Activated T-helper 17 cell treated with anti-CD3 and anti-CD28 coated beads, Interleukin-2, amount 50 U/mL, for 72 hours (primary cell): ENCODE measurements at regions not wholly inside any gene's neighbourhood (a gene's known extent, or its start where the extent isn't known, plus 50 kb on each side); places are given as distances from the start of the nearest gene placed in this dataset.

Experiments
- ATAC-seq: fragments of 150-1000 bp; cut with Tn5 transposase; replicated peaks from 2 replicates; pipeline ENCODE4 v1.10.0; 2021; ENCODE audit warnings: mild to moderate bottlenecking, moderate library complexity
- H3K27ac Mint-ChIP-seq: one replicate; pipeline ENCODE4 v1.8.0; 2022; ENCODE audit warnings: mixed read lengths
- H3K27me3 Mint-ChIP-seq: one replicate; pipeline ENCODE4 v1.8.0; 2022; ENCODE audit warnings: mixed read lengths
- H3K36me3 Mint-ChIP-seq: one replicate; pipeline ENCODE4 v1.8.0; 2022; ENCODE audit warnings: low read depth, mild to moderate bottlenecking, mixed read lengths
- H3K4me1 Mint-ChIP-seq: one replicate; pipeline ENCODE4 v1.8.0; 2022; ENCODE audit warnings: mixed read lengths
- H3K4me3 Mint-ChIP-seq: one replicate; pipeline ENCODE4 v1.8.0; 2022; ENCODE audit warnings: mild to moderate bottlenecking, mixed read lengths
- H3K9me3 Mint-ChIP-seq: one replicate; pipeline ENCODE4 v1.8.0; 2022; ENCODE audit warnings: mixed read lengths

- no peaks in the 10 kb centered on the region for H3K36me3 Mint-ChIP-seq
- H3K9me3 Mint-ChIP-seq, result peaks cover 15% of the 10 kb centered on the region
- no peak overlapping the region for H3K27ac Mint-ChIP-seq
- no peaks in the 10 kb centered on the region for H3K27me3 Mint-ChIP-seq
- no peak for ATAC-seq
- no peaks in the 10 kb centered on the region for H3K4me1 Mint-ChIP-seq
- H3K4me3 Mint-ChIP-seq, result no peak overlapping the region
Observed at GRCh38 chr4:8709729-8710360, 117.3 kb downstream of the CPZ start.

- no peaks in the 10 kb centered on the region for H3K27me3 Mint-ChIP-seq
- ATAC-seq, result no peak
- no peaks in the 10 kb centered on the region for H3K4me1 Mint-ChIP-seq
- H3K27ac Mint-ChIP-seq, result no peak overlapping the region
- H3K9me3 Mint-ChIP-seq, result peaks cover 15% of the 10 kb centered on the region
- H3K4me3 Mint-ChIP-seq, result no peak overlapping the region
- H3K36me3 Mint-ChIP-seq, result no peaks in the 10 kb centered on the region
Observed at GRCh38 chr4:8709050-8709728, 116.6 kb downstream of the CPZ start.

GRCh38 chr4:8708401-8709021 lies 115.9 kb downstream of the CPZ start:
- Mint-ChIP-seq H3K27ac (no peak overlapping the region), H3K4me3 (no peak overlapping the region), H3K4me1 (no peaks in the 10 kb centered on the region), H3K9me3 (peaks cover 13% of the 10 kb centered on the region), H3K36me3 (no peaks in the 10 kb centered on the region), H3K27me3 (no peaks in the 10 kb centered on the region)
- ATAC-seq, result no peak

GRCh38 chr4:8707045-8707781 lies 114.6 kb downstream of the CPZ start:
- Mint-ChIP-seq H3K4me3 (no peak overlapping the region), H3K27me3 (no peaks in the 10 kb centered on the region), H3K9me3 (peaks cover 3% of the 10 kb centered on the region), H3K4me1 (no peaks in the 10 kb centered on the region), H3K36me3 (no peaks in the 10 kb centered on the region), H3K27ac (no peak overlapping the region)
- no peak for ATAC-seq

- Mint-ChIP-seq H3K27ac (no peak overlapping the region), H3K9me3 (peaks cover 3% of the 10 kb centered on the region), H3K27me3 (no peaks in the 10 kb centered on the region), H3K4me1 (no peaks in the 10 kb centered on the region), H3K36me3 (no peaks in the 10 kb centered on the region), H3K4me3 (no peak overlapping the region)
- ATAC-seq, result no peak
Observed at GRCh38 chr4:8706216-8707044, 113.9 kb downstream of the CPZ start.

GRCh38 chr4:8705161-8706145 lies 112.9 kb downstream of the CPZ start:
- peaks cover 4% of the 10 kb centered on the region for H3K27me3 Mint-ChIP-seq
- H3K27ac Mint-ChIP-seq, result no peak overlapping the region
- ATAC-seq, result no peak
- H3K36me3 Mint-ChIP-seq, result no peaks in the 10 kb centered on the region
- no peak overlapping the region for H3K4me3 Mint-ChIP-seq
- H3K9me3 Mint-ChIP-seq, result no peaks in the 10 kb centered on the region
- H3K4me1 Mint-ChIP-seq, result no peaks in the 10 kb centered on the region

GRCh38 chr4:8704632-8705031 lies 112.1 kb downstream of the CPZ start:
- Mint-ChIP-seq H3K27ac (no peak overlapping the region), H3K9me3 (no peaks in the 10 kb centered on the region), H3K4me1 (no peaks in the 10 kb centered on the region), H3K36me3 (no peaks in the 10 kb centered on the region), H3K4me3 (no peak overlapping the region), H3K27me3 (peaks cover 4% of the 10 kb centered on the region)
- ATAC-seq, result no peak

GRCh38 chr4:8703857-8704495 lies 111.4 kb downstream of the CPZ start:
- Mint-ChIP-seq H3K36me3 (no peaks in the 10 kb centered on the region), H3K4me1 (no peaks in the 10 kb centered on the region), H3K4me3 (no peak overlapping the region), H3K9me3 (no peaks in the 10 kb centered on the region), H3K27me3 (peaks cover 4% of the 10 kb centered on the region), H3K27ac (no peak overlapping the region)
- no peak for ATAC-seq

- Mint-ChIP-seq H3K9me3 (no peaks in the 10 kb centered on the region), H3K27ac (no peak overlapping the region), H3K36me3 (no peaks in the 10 kb centered on the region), H3K4me1 (no peaks in the 10 kb centered on the region), H3K4me3 (no peak overlapping the region), H3K27me3 (peaks cover 4% of the 10 kb centered on the region)
- ATAC-seq, result no peak
Observed at GRCh38 chr4:8703401-8703696, 110.8 kb downstream of the CPZ start.

- no peak overlapping the region for H3K27ac Mint-ChIP-seq
- no peaks in the 10 kb centered on the region for H3K36me3 Mint-ChIP-seq
- peaks cover 4% of the 10 kb centered on the region for H3K27me3 Mint-ChIP-seq
- no peaks in the 10 kb centered on the region for H3K4me1 Mint-ChIP-seq
- ATAC-seq, result no peak
- H3K4me3 Mint-ChIP-seq, result no peak overlapping the region
- no peaks in the 10 kb centered on the region for H3K9me3 Mint-ChIP-seq
Observed at GRCh38 chr4:8702516-8703400, 110.2 kb downstream of the CPZ start.

GRCh38 chr4:8702020-8702495 lies 109.5 kb downstream of the CPZ start:
- Mint-ChIP-seq H3K36me3 (no peaks in the 10 kb centered on the region), H3K4me3 (no peak overlapping the region), H3K27me3 (peaks cover 9% of the 10 kb centered on the region), H3K27ac (no peak overlapping the region), H3K9me3 (peaks cover 5% of the 10 kb centered on the region), H3K4me1 (no peaks in the 10 kb centered on the region)
- no peak for ATAC-seq
